Trophoblast cell (in vitro differentiated cells and primary cell): ENCODE measurements at regions not wholly inside any gene's neighbourhood (a gene's known extent, or its start where the extent isn't known, plus 50 kb on each side); places are given as distances from the start of the nearest gene placed in this dataset.

Experiments used
- DNase-seq, 2 donors: peaks; one replicate each; pipeline ENCODE4 v3.0.0-alpha.2; 2016
- H2AFZ ChIP-seq: 2 replicates; pipeline ENCODE4 v1.6.1; 2013; ENCODE audit warnings: low read length, moderate library complexity, mild to moderate bottlenecking; ENCODE audit not compliant: insufficient read depth, poor library complexity
- H2AK5ac ChIP-seq: 2 replicates; pipeline ENCODE4 v1.6.1; 2013; ENCODE audit warnings: mild to moderate bottlenecking, low read length
- H2BK120ac ChIP-seq: 2 replicates; pipeline ENCODE4 v1.6.1; 2013; ENCODE audit warnings: low read length, mild to moderate bottlenecking, moderate library complexity; ENCODE audit not compliant: insufficient read depth, poor library complexity
- H2BK12ac ChIP-seq: 2 replicates; pipeline ENCODE4 v1.6.1; 2013; ENCODE audit warnings: mild to moderate bottlenecking, low read length, moderate library complexity
- H2BK5ac ChIP-seq: 2 replicates; pipeline ENCODE4 v1.6.1; 2013; ENCODE audit warnings: low read length, low read depth, moderate library complexity, mild to moderate bottlenecking; ENCODE audit not compliant: poor library complexity
- H3K14ac ChIP-seq: 2 replicates; pipeline ENCODE4 v1.6.1; 2013; ENCODE audit warnings: mild to moderate bottlenecking, low read length
- H3K18ac ChIP-seq: 2 replicates; pipeline ENCODE4 v1.6.1; 2013; ENCODE audit warnings: mild to moderate bottlenecking, low read length
- H3K23ac ChIP-seq: 2 replicates; pipeline ENCODE4 v1.6.1; 2013; ENCODE audit warnings: low read length
- H3K27ac ChIP-seq: 2 replicates; pipeline ENCODE4 v1.5.1; 2013; ENCODE audit warnings: low read depth, mild to moderate bottlenecking, inconsistent platforms, low read length, moderate library complexity
- H3K27me3 ChIP-seq: 2 replicates; pipeline ENCODE4 v1.6.1; 2013; ENCODE audit warnings: inconsistent platforms, mild to moderate bottlenecking, low read length, moderate library complexity; ENCODE audit not compliant: insufficient read depth
- H3K36me3 ChIP-seq, 2 experiments: 1 replicate in 1 of 2; 2 replicates in 1 of 2; pipeline ENCODE4 v1.6.1; 2013; ENCODE audit warnings: low read length in 2 of 2, mild to moderate bottlenecking in 2 of 2, moderate library complexity in 1 of 2; ENCODE audit not compliant: insufficient read depth in 2 of 2, control insufficient read depth in 1 of 2
- H3K4ac ChIP-seq: 2 replicates; pipeline ENCODE4 v1.6.1; 2013; ENCODE audit warnings: low read depth, mild to moderate bottlenecking, low read length, moderate library complexity
- H3K4me1 ChIP-seq, 2 experiments: 1 replicate in 1 of 2; 2 replicates in 1 of 2; pipeline ENCODE4 v1.6.1; 2013; ENCODE audit warnings: low read length in 2 of 2, mild to moderate bottlenecking in 2 of 2, moderate library complexity in 1 of 2; ENCODE audit not compliant: insufficient read depth in 2 of 2, control insufficient read depth in 1 of 2
- H3K4me2 ChIP-seq: 2 replicates; pipeline ENCODE4 v1.6.1; 2013; ENCODE audit warnings: inconsistent platforms, mild to moderate bottlenecking, low read length, moderate library complexity
- H3K4me3 ChIP-seq: 2 replicates; pipeline ENCODE4 v1.5.1; 2013; ENCODE audit warnings: mild to moderate bottlenecking, low read depth, low read length, inconsistent platforms
- H3K79me1 ChIP-seq: one replicate; pipeline ENCODE4 v1.6.1; 2013; ENCODE audit warnings: low read length
- H3K79me2 ChIP-seq: 2 replicates; pipeline ENCODE4 v1.6.1; 2013; ENCODE audit warnings: low read length, mild to moderate bottlenecking; ENCODE audit not compliant: control insufficient read depth, insufficient read depth, poor library complexity
- H3K9ac ChIP-seq: 2 replicates; pipeline ENCODE4 v1.6.1; 2013; ENCODE audit warnings: mild to moderate bottlenecking, low read length
- H3K9me3 ChIP-seq: 2 replicates; pipeline ENCODE4 v1.6.1; 2013; ENCODE audit warnings: low read depth, mild to moderate bottlenecking, control low read depth, inconsistent platforms, low read length; ENCODE audit not compliant: insufficient read depth
- H4K12ac ChIP-seq: 2 replicates; pipeline ENCODE4 v1.6.1; 2013; ENCODE audit warnings: low read depth, mild to moderate bottlenecking, low read length, moderate library complexity
- H4K8ac ChIP-seq: 2 replicates; pipeline ENCODE4 v1.6.1; 2013; ENCODE audit warnings: low read depth, mild to moderate bottlenecking, low read length, moderate library complexity
- H4K91ac ChIP-seq: one replicate; pipeline ENCODE4 v1.6.1; 2013; ENCODE audit warnings: low read depth, mild to moderate bottlenecking, low read length, moderate library complexity
- WGBS: extraction: QIAGEN DNeasy Blood & Tissue Kit; methylation state at CpG from one replicate; pipeline ENCODE4 v1.1.7; 2013; ENCODE audit warnings: missing lambda C conversion rate; ENCODE audit not compliant: insufficient read length, insufficient coverage; ENCODE audit errors: extremely low coverage; 5-methylcytosine and 5-hydroxymethylcytosine counted together

- no peak overlapping the region for H4K12ac ChIP-seq
- DNase-seq: no peak
- no peak overlapping the region for H3K14ac ChIP-seq
- no peak overlapping the region for H4K8ac ChIP-seq
- no peaks in the 10 kb centered on the region for H3K9me3 ChIP-seq
- H3K36me3 ChIP-seq: no peaks in the 10 kb centered on the region
- H3K4me1 ChIP-seq: no peaks in the 10 kb centered on the region
- H3K27ac ChIP-seq: no peak overlapping the region
- no peak overlapping the region for H2BK120ac ChIP-seq
- H4K91ac ChIP-seq: no peak overlapping the region
- no CpG with 5 or more reads among the region's 7 CpGs for WGBS
- no peaks in the 10 kb centered on the region for H3K79me1 ChIP-seq
- no peak overlapping the region for H2AK5ac ChIP-seq
- no peak overlapping the region for H3K18ac ChIP-seq
- no peaks in the 10 kb centered on the region for H3K27me3 ChIP-seq
- H2BK5ac ChIP-seq: no peak overlapping the region
- H3K79me2 ChIP-seq: no peaks in the 10 kb centered on the region
- no peak overlapping the region for H3K23ac ChIP-seq
- H2BK12ac ChIP-seq: no peak overlapping the region
- H3K9ac ChIP-seq: no peak overlapping the region
- no peak overlapping the region for H3K4me3 ChIP-seq
- no peak overlapping the region for H2AFZ ChIP-seq
- no peak overlapping the region for H3K4me2 ChIP-seq
- no peak overlapping the region for H3K4ac ChIP-seq
Measured at GRCh38 chr5:60495644-60496520, 204.1 kb downstream of the DEPDC1B start.

GRCh38 chr5:60494635-60495034 is 205.3 kb downstream of the DEPDC1B start:
- H3K9ac ChIP-seq: no peak overlapping the region
- H3K79me1 ChIP-seq: no peaks in the 10 kb centered on the region
- H3K14ac ChIP-seq: no peak overlapping the region
- H3K4me2 ChIP-seq: no peak overlapping the region
- no peak overlapping the region for H3K4me3 ChIP-seq
- DNase-seq: no peak
- no peak overlapping the region for H4K12ac ChIP-seq
- H2AK5ac ChIP-seq: no peak overlapping the region
- no peak overlapping the region for H2BK5ac ChIP-seq
- no peak overlapping the region for H3K4ac ChIP-seq
- H3K79me2 ChIP-seq: no peaks in the 10 kb centered on the region
- no peak overlapping the region for H2BK120ac ChIP-seq
- H3K27me3 ChIP-seq: no peaks in the 10 kb centered on the region
- H3K36me3 ChIP-seq: no peaks in the 10 kb centered on the region
- H4K91ac ChIP-seq: no peak overlapping the region
- H3K23ac ChIP-seq: no peak overlapping the region
- no peak overlapping the region for H4K8ac ChIP-seq
- H3K27ac ChIP-seq: no peak overlapping the region
- H2BK12ac ChIP-seq: no peak overlapping the region
- H3K18ac ChIP-seq: no peak overlapping the region
- H3K4me1 ChIP-seq: no peaks in the 10 kb centered on the region
- H2AFZ ChIP-seq: no peak overlapping the region
- H3K9me3 ChIP-seq: no peaks in the 10 kb centered on the region

- no peaks in the 10 kb centered on the region for H3K36me3 ChIP-seq
- WGBS: no CpG with 5 or more reads among the region's 3 CpGs
- H3K79me2 ChIP-seq: no peaks in the 10 kb centered on the region
Measured at GRCh38 chr5:60494144-60494543, 205.8 kb downstream of the DEPDC1B start.

GRCh38 chr5:60493372-60493771 is 206.6 kb downstream of the DEPDC1B start:
- no peak for DNase-seq

More at GRCh38 chr5:60494144-60494543, 205.8 kb downstream of the DEPDC1B start:
- no peak overlapping the region for H3K4me3 ChIP-seq
- no peak overlapping the region for H3K14ac ChIP-seq
- H2BK12ac ChIP-seq: no peak overlapping the region
- H3K9ac ChIP-seq: no peak overlapping the region
- no peak overlapping the region for H2AK5ac ChIP-seq
- H3K4me2 ChIP-seq: no peak overlapping the region
- no peaks in the 10 kb centered on the region for H3K79me1 ChIP-seq
- no peaks in the 10 kb centered on the region for H3K4me1 ChIP-seq
- no peak overlapping the region for H3K4ac ChIP-seq
- no peak overlapping the region for H3K27ac ChIP-seq
- no peak overlapping the region for H2BK120ac ChIP-seq
- H2AFZ ChIP-seq: no peak overlapping the region
- H2BK5ac ChIP-seq: no peak overlapping the region
- no peak overlapping the region for H4K8ac ChIP-seq
- DNase-seq: no peak
- no peak overlapping the region for H4K91ac ChIP-seq
- H3K23ac ChIP-seq: no peak overlapping the region
- no peak overlapping the region for H4K12ac ChIP-seq
- no peaks in the 10 kb centered on the region for H3K27me3 ChIP-seq
- H3K18ac ChIP-seq: no peak overlapping the region
- no peaks in the 10 kb centered on the region for H3K9me3 ChIP-seq

More at GRCh38 chr5:60493372-60493771, 206.6 kb downstream of the DEPDC1B start:
- Histone ChIP-seq H2AFZ (no peak overlapping the region), H3K27ac (no peak overlapping the region), H3K9me3 (no peaks in the 10 kb centered on the region), H3K79me1 (no peaks in the 10 kb centered on the region), H3K18ac (no peak overlapping the region), H3K9ac (no peak overlapping the region), H3K23ac (no peak overlapping the region), H3K36me3 (no peaks in the 10 kb centered on the region), H2BK5ac (no peak overlapping the region), H2BK120ac (no peak overlapping the region), H3K14ac (no peak overlapping the region), H4K12ac (no peak overlapping the region), H3K79me2 (no peaks in the 10 kb centered on the region), H2AK5ac (no peak overlapping the region), H3K4me3 (no peak overlapping the region), H3K4ac (no peak overlapping the region), H4K8ac (no peak overlapping the region), H2BK12ac (no peak overlapping the region), H4K91ac (no peak overlapping the region), H3K27me3 (no peaks in the 10 kb centered on the region), H3K4me1 (no peaks in the 10 kb centered on the region), H3K4me2 (no peak overlapping the region)
- no CpG with 5 or more reads among the region's 2 CpGs for WGBS
